DOHH2 (cell line): ENCODE measurements at regions not wholly inside any gene's neighbourhood (a gene's known extent, or its start where the extent isn't known, plus 50 kb on each side); places are given as distances from the start of the nearest gene placed in this dataset.

ENCODE experiments used
- H3F3A ChIP-seq: fragments of 200-600 bp; sonication (generic), shearing (Covaris generic); 2 replicates; pipeline ENCODE4 v1.6.0; 2016; ENCODE audit warnings: antibody characterized with exemption, mild to moderate bottlenecking; ENCODE audit not compliant: control insufficient read depth, insufficient read depth
- H3K27ac ChIP-seq: fragments of 200-600 bp; sonication (generic); 2 replicates; pipeline ENCODE4 v1.5.1; 2014; ENCODE audit warnings: low read depth, mild to moderate bottlenecking, low read length, moderate library complexity
- H3K27me3 ChIP-seq: fragments of 200-600 bp; sonication (generic); 2 replicates; pipeline ENCODE4 v1.6.1; 2014; ENCODE audit warnings: mild to moderate bottlenecking, low read length, mixed read lengths; ENCODE audit not compliant: control insufficient read depth
- H3K36me3 ChIP-seq: fragments of 200-600 bp; sonication (generic); 2 replicates; pipeline ENCODE4 v1.6.1; 2014; ENCODE audit warnings: mild to moderate bottlenecking, low read length, moderate library complexity, mixed read lengths; ENCODE audit not compliant: control insufficient read depth
- H3K4me1 ChIP-seq: fragments of 200-600 bp; sonication (generic); 2 replicates; pipeline ENCODE4 v1.6.1; 2014; ENCODE audit warnings: mild to moderate bottlenecking, low read length, mixed read lengths; ENCODE audit not compliant: control insufficient read depth
- H3K4me2 ChIP-seq: fragments of 200-600 bp; sonication (generic); 2 replicates; pipeline ENCODE4 v1.6.0; 2014; ENCODE audit warnings: mild to moderate bottlenecking, low read length, moderate library complexity
- H3K4me3 ChIP-seq: fragments of 200-600 bp; sonication (generic); 2 replicates; pipeline ENCODE4 v1.5.1; 2014; ENCODE audit warnings: mild to moderate bottlenecking, low read length, mixed read lengths
- H3K79me2 ChIP-seq: fragments of 200-600 bp; sonication (generic); 2 replicates; pipeline ENCODE4 v1.6.1; 2014; ENCODE audit warnings: mild to moderate bottlenecking, low read length, mixed read lengths; ENCODE audit not compliant: control insufficient read depth
- H3K9me2 ChIP-seq: fragments of 200-600 bp; sonication (generic); replicated peaks from 2 replicates; pipeline ENCODE4 v1.6.1; 2014; ENCODE audit warnings: mild to moderate bottlenecking, low read length, mixed read lengths; ENCODE audit not compliant: control insufficient read depth
- H3K9me3 ChIP-seq: fragments of 200-600 bp; sonication (generic); 2 replicates; pipeline ENCODE4 v1.6.1; 2014; ENCODE audit warnings: antibody characterized with exemption, low read length, mixed read lengths; ENCODE audit not compliant: control insufficient read depth, insufficient read depth
- H4K20me1 ChIP-seq: fragments of 200-600 bp; sonication (generic); 2 replicates; pipeline ENCODE4 v1.6.0; 2014; ENCODE audit warnings: low read depth, mild to moderate bottlenecking, antibody characterized with exemption, low read length, moderate library complexity; ENCODE audit not compliant: control insufficient read depth, insufficient read depth
- CTCF ChIP-seq: fragments of 200-600 bp; sonication (generic); IDR thresholded peaks from one replicate; pipeline ENCODE4 v1.5.1; 2014; ENCODE audit warnings: antibody characterized with exemption, mild to moderate bottlenecking, low read depth, low read length; ENCODE audit not compliant: poor library complexity, severe bottlenecking
- EZH2phosphoT487 ChIP-seq: fragments of 200-600 bp; sonication (generic); IDR thresholded peaks from 2 replicates; pipeline ENCODE4 v1.6.1; 2017; ENCODE audit warnings: borderline replicate concordance, mild to moderate bottlenecking, antibody characterized with exemption, low read length, moderate library complexity, mixed read lengths

DNA sequence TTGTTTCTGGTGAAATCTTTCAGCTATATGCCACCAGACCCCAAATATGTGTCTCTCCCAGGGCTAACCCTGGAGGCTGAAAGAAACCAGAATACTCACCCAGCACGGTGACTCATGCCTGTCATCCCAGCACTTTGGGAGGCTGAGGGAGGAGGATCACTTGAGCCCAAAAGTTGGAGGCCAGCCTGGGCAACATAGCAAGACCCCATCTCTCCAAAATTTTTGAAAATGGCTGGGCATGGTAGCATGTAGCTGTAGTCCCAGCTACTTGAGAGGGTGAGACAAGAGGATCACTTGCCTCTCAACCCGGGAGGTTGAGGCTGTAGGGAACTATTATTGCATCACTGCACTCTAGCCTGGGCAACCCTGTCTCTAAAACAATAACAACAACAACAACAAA lies 76.1 kb upstream of the UQCRFS1 start:
- Histone ChIP-seq H3K27ac (no peak overlapping the region), H3K4me1 (no peaks in the 10 kb centered on the region), H3F3A (no peaks in the 10 kb centered on the region), H3K36me3 (no peaks in the 10 kb centered on the region), H3K9me3 (no peaks in the 10 kb centered on the region), H4K20me1 (no peaks in the 10 kb centered on the region), H3K9me2 (no peaks in the 10 kb centered on the region), H3K4me2 (no peak overlapping the region), H3K4me3 (no peak overlapping the region), H3K27me3 (no peaks in the 10 kb centered on the region), H3K79me2 (no peaks in the 10 kb centered on the region)
- TF ChIP-seq CTCF (no peak), EZH2phosphoT487 (no peak)

- Histone ChIP-seq H3K4me2 (no peak overlapping the region), H3F3A (no peaks in the 10 kb centered on the region), H3K9me2 (no peaks in the 10 kb centered on the region), H3K4me1 (no peaks in the 10 kb centered on the region), H3K27ac (no peak overlapping the region), H3K4me3 (no peak overlapping the region), H3K36me3 (no peaks in the 10 kb centered on the region), H3K9me3 (no peaks in the 10 kb centered on the region), H4K20me1 (no peaks in the 10 kb centered on the region), H3K27me3 (no peaks in the 10 kb centered on the region), H3K79me2 (no peaks in the 10 kb centered on the region)
- TF ChIP-seq CTCF (no peak), EZH2phosphoT487 (no peak)
Observed at GRCh38 chr19:29290853-29291252, 77.9 kb upstream of the UQCRFS1 start.

- TF ChIP-seq CTCF (no peak), EZH2phosphoT487 (no peak)
- Histone ChIP-seq H3K4me3 (no peak overlapping the region), H3K36me3 (no peaks in the 10 kb centered on the region), H3K4me2 (no peak overlapping the region), H4K20me1 (no peaks in the 10 kb centered on the region), H3K79me2 (no peaks in the 10 kb centered on the region), H3K27ac (no peak overlapping the region), H3K9me2 (no peaks in the 10 kb centered on the region), H3K27me3 (no peaks in the 10 kb centered on the region), H3F3A (no peaks in the 10 kb centered on the region), H3K4me1 (no peaks in the 10 kb centered on the region), H3K9me3 (no peaks in the 10 kb centered on the region)
Observed at GRCh38 chr19:29292153-29292552, 79.2 kb upstream of the UQCRFS1 start.

DNA sequence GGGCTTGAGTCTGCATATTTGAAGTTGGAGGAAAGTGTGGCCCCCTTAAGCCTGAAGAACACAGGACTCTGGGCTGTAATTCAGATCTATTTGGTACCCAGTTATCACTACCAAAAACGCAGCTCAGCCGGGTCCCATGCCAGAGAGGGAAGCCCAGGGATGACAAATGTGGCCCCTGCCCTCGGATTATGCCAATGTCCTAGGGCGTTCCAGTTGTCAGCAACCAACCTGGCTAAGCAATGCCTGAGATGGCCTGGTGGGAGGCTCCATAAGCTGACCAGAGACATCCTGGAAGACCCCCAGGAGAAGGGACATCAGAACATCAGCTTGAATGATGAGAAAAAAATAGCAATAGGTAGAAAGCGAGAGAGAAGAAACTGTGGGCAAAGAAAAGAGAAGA lies 79.6 kb upstream of the UQCRFS1 start:
- no peaks in the 10 kb centered on the region for H3K79me2 ChIP-seq
- no peak overlapping the region for H3K4me3 ChIP-seq
- H3K4me2 ChIP-seq: no peak overlapping the region
- H3K27me3 ChIP-seq: no peaks in the 10 kb centered on the region
- no peaks in the 10 kb centered on the region for H3F3A ChIP-seq
- H3K4me1 ChIP-seq: no peaks in the 10 kb centered on the region
- H3K36me3 ChIP-seq: no peaks in the 10 kb centered on the region
- H4K20me1 ChIP-seq: no peaks in the 10 kb centered on the region
- H3K27ac ChIP-seq: no peak overlapping the region
- H3K9me2 ChIP-seq: no peaks in the 10 kb centered on the region
- no peaks in the 10 kb centered on the region for H3K9me3 ChIP-seq
- no peak for TF ChIP-seq CTCF
- no peak for TF ChIP-seq EZH2phosphoT487
